NCI-H2196 (cell line): ENCODE measurements at regions not wholly inside any gene's neighbourhood (a gene's known extent, or its start where the extent isn't known, plus 50 kb on each side); places are given as distances from the start of the nearest gene placed in this dataset.

ENCODE experiments used
- DNase-seq: peaks from one replicate; lab custom pipeline; 2025; ENCODE audit not compliant: unreplicated experiment; lab: John Stamatoyannopoulos, UW

DNA sequence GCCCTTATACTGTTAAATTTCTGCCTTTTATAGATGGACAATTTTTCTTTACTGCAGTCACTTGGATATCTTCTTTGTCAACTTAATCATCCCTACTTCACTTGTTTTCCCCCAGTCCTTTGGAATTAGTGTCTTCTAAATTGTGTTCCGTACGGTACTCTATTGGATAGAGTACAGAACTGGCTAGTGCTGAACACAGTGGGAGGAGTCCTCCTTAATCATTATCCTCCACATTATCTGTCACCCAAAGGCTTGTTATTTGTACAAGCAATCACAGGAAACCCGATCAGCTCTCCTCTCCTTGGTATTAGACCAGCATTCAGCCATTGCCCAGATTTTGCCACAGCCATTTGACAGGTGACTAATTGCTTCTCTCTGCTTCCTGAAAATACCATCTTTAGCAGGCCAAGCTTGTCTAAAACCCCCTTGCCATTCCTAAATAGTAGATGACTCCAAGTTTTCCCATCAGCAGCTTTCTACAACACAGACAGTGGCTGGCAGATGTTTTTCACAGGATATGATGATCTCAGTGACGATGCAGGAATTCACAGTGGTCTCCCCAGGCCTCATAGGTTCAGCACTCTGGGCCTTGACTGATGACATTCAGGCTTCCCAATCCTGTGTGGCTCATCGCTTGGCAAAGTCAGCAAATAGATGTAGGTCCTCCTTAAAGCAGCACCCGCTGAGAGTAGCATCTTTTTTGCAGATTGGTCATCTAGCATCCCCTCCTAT lies 216.0 kb upstream of the RGS6 start:
- no peak for DNase-seq

DNA sequence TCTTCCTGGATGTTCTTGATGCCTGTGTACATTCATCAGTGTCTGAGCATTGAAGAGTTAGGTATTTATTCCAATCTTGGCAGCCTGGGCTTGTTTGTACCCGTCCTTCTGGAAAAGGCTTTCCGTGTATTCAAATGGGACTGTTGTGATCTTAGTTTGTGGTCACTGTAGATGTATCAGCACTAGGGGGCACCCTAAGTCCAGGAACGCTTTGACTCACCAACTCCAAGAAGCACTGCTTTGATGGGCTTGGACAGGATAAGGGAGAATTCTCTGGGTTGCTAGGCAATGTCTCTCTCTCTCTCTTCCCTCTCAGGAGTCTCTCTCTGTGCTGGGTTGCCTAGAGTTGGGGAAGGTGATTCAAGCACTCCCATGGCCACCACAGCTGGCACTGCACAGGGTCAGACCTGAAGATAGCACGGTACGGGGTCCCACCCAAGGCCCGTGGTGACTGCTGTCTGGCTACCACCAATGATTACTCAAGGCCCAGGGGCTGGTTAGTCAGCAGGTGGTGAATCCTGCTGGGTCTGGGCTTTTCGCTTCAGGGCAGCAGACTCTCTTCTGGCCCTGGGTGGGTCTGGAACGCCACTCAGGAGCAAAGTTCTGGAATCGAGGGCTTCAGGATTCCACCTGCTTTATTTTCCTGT lies 211.1 kb upstream of the RGS6 start:
- no peak for DNase-seq

GRCh38 chr14:71721791-71722190 lies 210.4 kb upstream of the RGS6 start:
- no peak for DNase-seq

DNA sequence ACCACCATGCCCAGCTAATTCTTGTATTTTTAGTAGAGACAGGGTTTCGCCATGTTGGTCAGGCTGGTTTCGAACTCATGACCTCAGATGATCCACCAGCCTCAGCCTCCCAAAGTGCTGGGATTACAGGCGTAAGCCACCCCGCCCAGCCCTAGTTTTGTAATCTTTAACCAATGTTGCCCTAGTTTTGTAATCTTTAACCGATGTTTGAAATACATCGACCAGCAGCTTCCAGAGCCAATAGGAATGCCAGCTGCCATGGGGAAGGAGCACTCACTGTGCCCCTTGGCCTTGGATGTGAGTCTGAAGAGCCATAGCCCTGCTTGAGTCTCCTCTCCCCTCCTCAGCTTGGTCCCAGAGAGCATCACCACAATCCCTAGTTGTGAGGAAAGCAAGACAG lies 209.3 kb upstream of the RGS6 start:
- no peak for DNase-seq

- DNase-seq = no peak
Measured at GRCh38 chr14:71725922-71726579, 206.2 kb upstream of the RGS6 start.

DNA sequence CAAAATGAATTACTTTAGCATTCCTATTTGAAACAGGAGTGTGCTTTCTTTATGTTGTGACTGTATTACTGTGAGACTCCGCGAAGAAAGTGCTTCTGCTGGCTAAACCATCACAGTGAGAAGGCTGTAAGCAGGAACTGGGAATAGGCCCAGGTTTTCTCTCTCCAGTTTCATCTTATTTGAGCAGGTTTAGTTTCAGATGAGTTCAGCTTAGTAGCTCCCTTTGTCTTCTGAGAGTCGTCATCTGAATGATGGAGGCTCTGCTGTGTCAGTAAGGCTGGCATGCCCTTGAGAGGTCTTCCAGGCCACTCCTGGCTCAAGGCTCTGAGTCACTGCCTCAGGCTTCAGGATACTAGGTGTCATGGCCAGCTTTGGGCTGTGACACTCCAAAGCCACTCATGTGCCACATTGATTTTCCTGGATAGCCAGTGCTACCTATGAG lies 205.6 kb upstream of the RGS6 start:
- peak; percentile 28 for DNase-seq

GRCh38 chr14:71728386-71728785 lies 203.8 kb upstream of the RGS6 start:
- no peak for DNase-seq

DNA sequence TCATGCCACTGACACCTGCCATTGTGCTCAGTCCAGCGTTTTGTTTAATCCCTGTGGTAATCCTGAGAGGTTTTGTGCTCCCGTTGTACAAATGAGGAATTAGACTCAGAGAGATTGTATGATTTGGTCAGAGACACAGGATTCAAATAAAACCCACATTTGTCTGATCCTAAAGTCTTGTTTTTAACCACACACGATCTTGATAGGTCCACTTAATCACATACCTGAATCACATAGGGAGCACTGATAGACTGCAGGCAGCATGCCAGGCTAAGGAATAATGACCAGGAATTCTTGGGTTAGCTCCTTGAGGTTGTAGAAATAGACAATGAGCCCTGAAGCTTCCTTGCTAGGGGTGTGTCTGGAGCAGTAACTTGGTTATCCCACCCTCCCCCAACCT lies 202.6 kb upstream of the RGS6 start:
- no peak for DNase-seq

DNA sequence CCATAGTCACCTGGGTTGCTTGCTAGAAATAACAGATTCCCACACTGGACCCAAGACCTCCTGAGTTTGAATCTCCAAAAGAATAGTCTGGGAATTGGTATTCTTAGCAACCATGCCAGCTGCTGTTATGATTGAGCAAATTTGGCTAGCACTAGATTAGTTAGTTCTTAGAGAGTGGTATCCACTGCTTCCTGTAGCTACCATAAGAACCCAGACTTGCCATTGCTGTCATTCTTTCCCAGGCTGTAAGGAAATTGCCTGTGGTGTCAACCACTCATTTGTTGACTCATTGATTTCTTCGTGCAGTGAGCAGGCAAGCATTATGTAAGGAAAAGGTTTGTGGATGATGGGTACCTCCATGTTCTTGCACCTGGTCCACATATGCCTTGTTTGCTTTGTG lies 201.8 kb upstream of the RGS6 start:
- DNase-seq = no peak

DNA sequence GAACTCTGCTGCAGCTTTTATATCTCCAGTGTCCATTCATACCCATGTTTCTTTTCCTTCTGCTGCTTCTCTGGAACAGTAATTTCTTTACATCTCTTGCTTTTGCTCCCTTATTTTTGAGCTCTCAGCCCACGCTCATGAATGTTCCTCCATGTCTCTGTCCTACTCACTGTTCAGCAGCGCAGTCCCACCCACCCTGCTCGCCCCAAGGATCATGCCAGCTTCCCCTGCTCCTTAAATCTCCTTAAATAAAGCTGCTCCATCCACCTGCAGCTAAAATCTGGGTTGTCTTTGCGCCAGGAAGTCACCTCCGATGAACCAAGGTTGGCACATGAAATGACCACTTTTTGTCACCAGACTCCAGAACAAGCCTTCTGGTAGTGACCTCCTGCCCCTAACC lies 201.1 kb upstream of the RGS6 start:
- DNase-seq = no peak

DNA sequence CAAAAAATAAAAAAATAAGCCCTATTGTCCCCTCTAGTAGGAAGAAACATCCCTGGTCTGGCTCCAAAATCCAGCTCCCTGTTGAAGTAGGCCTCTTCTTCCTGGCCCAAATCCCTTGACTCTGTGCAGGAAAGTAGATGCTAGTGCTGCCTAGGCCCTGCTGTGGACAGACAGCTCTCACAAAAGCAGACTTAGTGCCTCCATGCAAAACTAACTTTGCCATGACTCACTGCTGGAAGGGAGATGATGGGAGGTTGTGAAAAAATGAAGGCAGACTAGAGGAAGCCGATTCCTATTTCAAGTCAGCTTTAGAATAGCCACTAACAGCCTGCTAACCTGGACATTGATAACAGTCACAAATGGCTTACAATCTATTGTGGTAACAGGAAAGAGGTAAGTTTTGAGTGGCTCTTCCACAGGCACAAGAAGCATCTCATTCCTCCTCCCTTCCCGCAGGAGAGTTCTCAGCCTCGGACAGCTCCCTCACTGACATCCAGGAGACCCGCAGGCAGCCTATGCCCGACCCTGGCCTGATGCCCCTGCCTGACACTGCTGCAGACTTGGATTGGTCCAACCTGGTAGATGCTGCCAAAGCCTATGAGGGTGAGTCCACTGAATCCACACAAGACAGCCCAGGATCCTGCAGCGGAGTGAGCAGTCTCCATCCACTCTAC lies 198.9 kb upstream of the RGS6 start:
- DNase-seq = no peak

DNA sequence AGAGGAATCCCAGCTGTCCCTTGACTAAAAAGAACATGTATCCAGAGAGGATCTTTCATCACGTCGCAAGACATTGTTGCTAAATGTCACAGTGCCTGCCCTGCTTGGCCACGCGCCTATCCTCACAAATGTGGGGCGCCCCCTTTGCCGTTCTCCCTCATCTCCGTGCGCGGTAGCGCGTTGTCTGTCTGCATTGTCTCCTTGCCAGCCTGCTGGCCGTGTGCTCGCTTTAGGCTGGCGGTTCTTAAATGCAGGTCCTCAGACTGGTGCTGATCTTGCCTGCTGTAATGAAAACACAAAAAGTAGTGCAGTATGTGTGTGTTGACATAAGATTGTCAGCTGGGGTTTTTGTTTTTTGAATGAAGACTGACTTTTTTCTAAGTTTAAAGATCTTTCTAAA lies 198.2 kb upstream of the RGS6 start:
- no peak for DNase-seq

DNA sequence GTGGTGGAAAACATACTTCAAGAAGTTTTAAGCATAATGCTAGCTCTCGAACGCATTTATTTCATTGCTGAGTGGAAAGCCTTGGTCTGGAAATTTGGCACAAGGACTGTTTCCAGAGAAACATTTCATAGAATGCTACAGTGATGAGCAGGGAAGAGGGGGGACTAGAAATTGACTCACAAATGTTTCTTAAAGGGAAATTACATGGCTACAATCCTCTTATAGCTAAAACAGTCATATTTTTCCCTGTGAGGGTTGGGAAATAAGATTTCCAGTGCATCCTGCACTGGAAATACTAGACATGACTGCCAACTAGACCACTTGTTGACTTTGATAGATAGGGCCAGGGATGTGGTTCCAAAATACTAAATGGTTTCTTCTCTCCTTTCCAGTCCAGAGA lies 197.3 kb upstream of the RGS6 start:
- DNase-seq = no peak

DNA sequence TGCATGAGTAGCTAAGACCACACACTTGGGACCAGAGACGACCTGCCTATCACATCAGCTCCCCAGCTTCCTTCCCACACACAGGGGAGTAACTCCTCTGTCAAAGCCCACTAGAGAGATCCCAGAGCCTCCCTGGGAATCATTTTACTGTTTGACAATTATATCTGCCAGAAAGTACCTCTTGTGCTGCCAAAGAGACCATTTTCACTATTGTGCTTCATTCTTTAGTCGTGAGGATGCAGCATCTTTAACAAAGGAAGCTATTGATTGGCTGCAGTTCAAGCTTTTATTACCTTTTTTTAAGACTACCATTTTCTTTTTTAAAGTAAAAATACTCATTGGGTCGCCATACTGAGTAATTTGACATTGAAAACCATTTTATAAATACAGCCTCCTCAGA lies 194.5 kb upstream of the RGS6 start:
- no peak for DNase-seq

DNA sequence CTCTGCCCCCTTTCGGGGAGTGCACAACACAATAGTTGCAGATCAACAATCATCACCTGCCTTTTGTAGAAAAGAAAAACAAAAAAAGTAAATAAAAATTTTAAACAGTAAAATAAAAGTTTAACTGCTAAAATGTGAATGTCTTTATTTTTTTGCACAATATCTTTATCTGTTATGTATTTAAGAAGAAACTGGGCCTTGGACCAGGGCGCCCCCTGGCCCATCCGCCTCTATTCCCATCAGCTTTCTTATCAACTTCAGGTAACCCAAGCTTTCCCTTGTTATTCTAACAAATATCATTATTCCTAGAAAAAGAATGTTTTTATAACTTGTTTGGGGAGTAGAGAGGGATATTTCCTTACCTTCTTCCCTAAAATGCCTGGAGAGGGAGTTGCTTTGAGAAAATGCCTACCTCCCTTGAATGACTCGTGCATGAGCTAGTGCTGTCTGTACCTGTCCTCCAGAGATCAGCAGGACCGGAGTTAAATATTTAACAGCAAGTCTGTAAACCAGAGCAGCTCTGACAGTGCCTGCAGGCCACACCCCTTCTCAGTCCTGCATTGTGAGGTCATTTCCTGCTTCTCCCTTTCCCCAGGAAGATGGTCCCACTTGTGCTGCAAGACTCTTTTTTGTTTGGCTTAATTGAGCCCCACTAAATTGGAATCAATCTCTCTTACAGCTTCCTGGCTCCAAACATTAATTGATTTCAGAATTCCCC lies 192.8 kb upstream of the RGS6 start:
- no peak for DNase-seq

DNA sequence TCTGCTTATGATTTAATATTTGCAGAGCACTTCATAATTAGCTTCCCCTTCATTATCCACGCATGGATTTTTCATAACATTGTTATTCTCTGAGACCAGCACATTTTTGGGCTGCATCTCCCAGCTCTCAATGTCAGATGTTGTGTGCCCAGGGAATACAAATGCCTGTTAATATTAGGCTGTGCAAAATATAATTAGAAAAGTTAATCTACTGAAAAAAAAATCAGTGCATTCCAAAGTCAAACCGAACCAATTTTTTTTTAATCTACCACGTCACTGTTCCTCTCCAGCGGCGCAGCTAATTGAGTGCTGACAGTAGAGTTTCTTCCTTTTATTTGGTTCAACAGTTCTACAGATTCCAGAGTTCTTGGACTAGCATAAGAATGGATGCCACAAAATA lies 191.0 kb upstream of the RGS6 start:
- DNase-seq = no peak

DNA sequence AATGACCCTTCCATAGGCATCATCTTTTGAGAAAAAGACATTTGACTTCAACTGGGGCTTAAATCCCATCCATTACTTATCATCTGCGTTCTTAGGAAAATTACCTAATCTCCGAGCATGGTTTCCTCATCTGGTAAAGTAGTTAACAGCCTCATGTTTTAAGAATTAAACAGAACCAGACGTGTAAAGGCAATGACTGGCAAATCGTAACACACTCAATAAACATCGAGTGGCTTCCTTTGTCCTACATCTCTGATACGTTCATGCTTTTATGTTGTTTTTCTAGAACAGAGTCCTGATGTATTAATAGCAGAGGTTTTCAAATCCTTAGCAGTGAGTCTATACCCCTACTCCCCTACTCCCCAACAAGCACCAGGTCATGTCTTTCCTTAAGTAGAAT lies 189.7 kb upstream of the RGS6 start:
- DNase-seq = no peak

DNA sequence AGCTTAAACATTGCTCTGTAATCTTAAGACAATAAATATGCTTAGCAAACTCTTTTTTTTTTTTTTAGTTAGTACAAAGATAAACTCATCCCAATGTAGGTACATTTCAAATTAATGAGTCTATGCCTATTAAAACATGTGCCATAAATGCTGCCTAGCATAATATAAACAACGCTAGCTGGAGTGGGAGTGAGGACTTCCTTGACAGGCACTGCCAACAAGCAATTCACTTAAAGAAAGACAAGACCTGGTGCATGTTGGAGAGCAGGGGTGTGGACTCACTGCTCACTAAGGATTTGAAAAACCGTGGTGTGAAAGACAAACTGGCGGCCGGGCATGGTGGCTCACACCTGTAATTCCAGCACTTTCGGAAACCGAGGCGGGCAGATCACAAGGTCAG lies 187.2 kb upstream of the RGS6 start:
- DNase-seq = no peak

DNA sequence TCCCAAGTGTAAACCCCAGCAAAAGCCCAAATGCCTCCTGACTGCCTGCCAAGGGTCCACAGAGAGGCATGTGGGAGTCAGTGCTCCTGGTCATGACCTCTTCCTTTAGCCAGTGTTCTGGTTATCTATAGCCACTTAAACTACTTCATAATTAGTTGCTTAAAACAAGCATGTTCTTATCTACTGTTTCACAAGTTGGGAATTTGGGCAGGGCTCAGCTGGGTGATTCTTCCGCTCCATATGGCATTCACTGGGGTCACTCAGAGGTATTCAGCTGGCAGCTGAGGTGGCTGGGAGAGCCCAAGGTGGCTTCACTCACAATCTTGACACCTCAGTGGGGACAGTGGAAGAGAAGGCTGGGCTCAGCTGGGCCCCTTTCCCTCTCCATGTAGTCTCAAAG lies 184.0 kb upstream of the RGS6 start:
- DNase-seq = no peak

DNA sequence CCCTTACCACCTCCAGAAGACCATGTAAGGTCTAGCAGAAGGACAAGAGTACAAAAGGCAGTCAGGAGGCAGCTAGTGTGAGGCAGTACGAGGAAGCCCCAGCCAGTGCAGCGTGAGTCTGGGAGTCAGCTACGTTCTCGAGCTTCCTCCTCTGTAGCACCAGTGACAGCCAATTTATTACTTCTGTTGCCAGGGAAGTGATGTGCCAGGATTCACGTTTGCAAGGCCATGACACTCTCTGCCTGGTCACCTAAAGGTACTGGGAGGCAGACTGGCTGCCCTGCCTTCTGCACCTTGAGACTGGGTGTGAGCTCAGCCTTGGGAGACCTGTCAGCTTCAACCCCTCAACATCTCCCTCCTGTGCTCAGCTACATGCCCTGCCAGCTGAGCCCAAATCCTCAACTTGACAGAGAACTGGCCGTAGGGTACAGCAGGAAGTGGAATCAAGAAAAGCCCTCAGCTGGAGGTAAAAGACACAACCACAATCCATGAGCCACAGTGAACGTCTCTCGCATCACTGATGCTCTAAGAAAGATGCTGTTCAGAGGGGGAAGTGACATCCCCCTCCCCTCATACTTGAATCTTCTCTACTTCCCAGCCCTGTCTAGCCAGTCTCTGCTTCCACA lies 182.5 kb upstream of the RGS6 start:
- DNase-seq = no peak

DNA sequence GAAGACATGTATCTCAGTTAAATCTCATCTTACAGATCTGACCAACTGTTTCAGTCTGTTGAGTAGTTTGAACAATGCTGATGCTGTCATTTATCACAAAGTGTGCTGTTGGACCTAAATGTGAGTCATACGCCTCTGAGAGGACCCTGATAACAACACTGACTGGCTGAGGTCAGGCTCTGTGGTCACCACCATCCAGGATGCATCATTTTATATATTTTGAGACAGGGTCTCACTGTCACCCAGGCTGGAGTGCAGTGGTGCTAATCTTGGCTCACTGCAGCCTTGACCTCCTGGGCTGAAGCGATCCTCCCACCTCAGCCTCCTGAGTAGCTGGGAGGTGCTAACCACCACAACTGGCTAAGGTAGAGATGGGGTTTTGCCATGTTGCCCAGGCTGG lies 181.0 kb upstream of the RGS6 start:
- no peak for DNase-seq
